K562 (cell line): ENCODE measurements at regions not wholly inside any gene's neighbourhood (a gene's known extent, or its start where the extent isn't known, plus 50 kb on each side); places are given as distances from the start of the nearest gene placed in this dataset.

Experiments
- CBX2 ChIP-seq: fragments of 200-600 bp; sonication (generic); IDR thresholded peaks from one replicate; pipeline ENCODE4 v1.6.1; 2012; ENCODE audit warnings: mild to moderate bottlenecking, low read length, inconsistent platforms; ENCODE audit not compliant: insufficient read depth, poor library complexity, severe bottlenecking
- CHCHD3 ChIP-seq: fragments of 250-450 bp; sonication (Bioruptor Pico); IDR thresholded peaks from 2 replicates; pipeline ENCODE4 v2.1.2; 2022; ENCODE audit warnings: mild to moderate bottlenecking
- CHD1 ChIP-seq: fragments of 200-600 bp; sonication (generic); IDR thresholded peaks from one replicate; pipeline ENCODE4 v1.6.1; 2012; ENCODE audit warnings: mild to moderate bottlenecking, moderate library complexity, low read length, inconsistent platforms
- CXXC5 ChIP-seq: fragments of 250-450 bp; sonication (Bioruptor Pico); IDR thresholded peaks from 2 replicates; pipeline ENCODE4 v1.8.0; 2022; ENCODE audit warnings: inconsistent platforms, mild to moderate bottlenecking, moderate library complexity
- ETV5 ChIP-seq: sonication (generic); formaldehyde crosslinking; IDR thresholded peaks from 2 replicates; pipeline ENCODE4 v1.4.0; 2020; ENCODE audit warnings: low read depth, mild to moderate bottlenecking, missing genetic modification reagents
- GATA2 ChIP-seq: sonication (generic); formaldehyde crosslinking; IDR thresholded peaks from 2 replicates; pipeline ENCODE4 v1.4.0; 2020; ENCODE audit warnings: mild to moderate bottlenecking, missing genetic modification reagents
- GTF2F1 ChIP-seq: IDR thresholded peaks from 2 replicates; pipeline ENCODE4 v1.6.1; 2011; ENCODE audit warnings: low read depth, low read length, improper control_type of control experiment
- HDAC3 ChIP-seq: fragments of 450-650 bp; IDR thresholded peaks from 2 replicates; pipeline ENCODE4 v1.6.1; 2018; ENCODE audit warnings: borderline replicate concordance, mild to moderate bottlenecking, moderate library complexity; ENCODE audit not compliant: partially characterized antibody
- KDM4B ChIP-seq, 2 experiments: fragments of 450-650 bp in 1 of 2; sonication (generic) in 1 of 2; IDR thresholded peaks; 2 replicates each; pipeline ENCODE4 v1.6.1; 2016 to 2017; ENCODE audit warnings: borderline replicate concordance in 2 of 2, antibody characterized with exemption in 1 of 2, low read depth in 1 of 2, mild to moderate bottlenecking in 1 of 2
- NELFE ChIP-seq: IDR thresholded peaks from 2 replicates; pipeline ENCODE4 v1.6.1; 2011; ENCODE audit warnings: mild to moderate bottlenecking; ENCODE audit not compliant: insufficient read depth, insufficient read length
- NR2F6 ChIP-seq: fragments of 450-650 bp; formaldehyde crosslinking; IDR thresholded peaks from 2 replicates; pipeline ENCODE4 v1.4.0; 2020; ENCODE audit warnings: mild to moderate bottlenecking
- OTX1 ChIP-seq: fragments of 450-650 bp; formaldehyde crosslinking; IDR thresholded peaks from 2 replicates; pipeline ENCODE4 v1.4.0; 2022; ENCODE audit warnings: mild to moderate bottlenecking
- POLR2A ChIP-seq: fragments of 450-650 bp; conservative IDR thresholded peaks from 2 replicates; pipeline ENCODE4 v1.6.1; 2016
- RBM22 ChIP-seq: fragments of 200-400 bp; formaldehyde crosslinking; IDR thresholded peaks from 2 replicates; pipeline ENCODE4 v1.6.1; 2018; ENCODE audit warnings: low read length, low read depth; ENCODE audit not compliant: poor library complexity, severe bottlenecking
- TCF3 ChIP-seq: sonication (generic); formaldehyde crosslinking; IDR thresholded peaks from 2 replicates; pipeline ENCODE4 v1.4.0; 2020; ENCODE audit warnings: mild to moderate bottlenecking, missing genetic modification reagents
- ZC3H11A ChIP-seq: IDR thresholded peaks from 2 replicates; pipeline ENCODE4 v1.6.1; 2012; ENCODE audit warnings: low read depth, low read length, improper control_type of control experiment
- ZNF644 ChIP-seq: fragments of 200-800 bp; sonication (Bioruptor generic); IDR thresholded peaks from 2 replicates; pipeline ENCODE4 v1.6.1; 2016; ENCODE audit warnings: low read depth, missing genetic modification characterization, missing compliant biosample characterization
- ZNF695 ChIP-seq: fragments of 450-650 bp; formaldehyde crosslinking; IDR thresholded peaks from 2 replicates; pipeline ENCODE4 v1.4.0; 2020; ENCODE audit warnings: mild to moderate bottlenecking, moderate library complexity
- TF ChIP-seq, protein P1 (sequence below): fragments of 250-450 bp; sonication (Bioruptor Pico); IDR thresholded peaks from 2 replicates; pipeline ENCODE4 v1.4.0; 2020; ENCODE audit warnings: mild to moderate bottlenecking
- TF ChIP-seq, protein P2 (sequence below): sonication (generic); formaldehyde crosslinking; IDR thresholded peaks from 2 replicates; pipeline ENCODE4 v1.8.0; 2022; ENCODE audit warnings: missing genetic modification reagents, mild to moderate bottlenecking, moderate library complexity, borderline replicate concordance
- TF ChIP-seq, protein P3 (sequence below): fragments of 450-650 bp; conservative IDR thresholded peaks from 2 replicates; pipeline ENCODE4 v1.6.1; 2016; ENCODE audit warnings: missing genetic modification characterization, low read depth, mild to moderate bottlenecking, missing compliant biosample characterization, moderate library complexity
- TF ChIP-seq, protein P4 (sequence below): fragments of 450-650 bp; IDR thresholded peaks from 2 replicates; pipeline ENCODE4 v1.6.1; 2016; ENCODE audit warnings: borderline replicate concordance

DNA sequence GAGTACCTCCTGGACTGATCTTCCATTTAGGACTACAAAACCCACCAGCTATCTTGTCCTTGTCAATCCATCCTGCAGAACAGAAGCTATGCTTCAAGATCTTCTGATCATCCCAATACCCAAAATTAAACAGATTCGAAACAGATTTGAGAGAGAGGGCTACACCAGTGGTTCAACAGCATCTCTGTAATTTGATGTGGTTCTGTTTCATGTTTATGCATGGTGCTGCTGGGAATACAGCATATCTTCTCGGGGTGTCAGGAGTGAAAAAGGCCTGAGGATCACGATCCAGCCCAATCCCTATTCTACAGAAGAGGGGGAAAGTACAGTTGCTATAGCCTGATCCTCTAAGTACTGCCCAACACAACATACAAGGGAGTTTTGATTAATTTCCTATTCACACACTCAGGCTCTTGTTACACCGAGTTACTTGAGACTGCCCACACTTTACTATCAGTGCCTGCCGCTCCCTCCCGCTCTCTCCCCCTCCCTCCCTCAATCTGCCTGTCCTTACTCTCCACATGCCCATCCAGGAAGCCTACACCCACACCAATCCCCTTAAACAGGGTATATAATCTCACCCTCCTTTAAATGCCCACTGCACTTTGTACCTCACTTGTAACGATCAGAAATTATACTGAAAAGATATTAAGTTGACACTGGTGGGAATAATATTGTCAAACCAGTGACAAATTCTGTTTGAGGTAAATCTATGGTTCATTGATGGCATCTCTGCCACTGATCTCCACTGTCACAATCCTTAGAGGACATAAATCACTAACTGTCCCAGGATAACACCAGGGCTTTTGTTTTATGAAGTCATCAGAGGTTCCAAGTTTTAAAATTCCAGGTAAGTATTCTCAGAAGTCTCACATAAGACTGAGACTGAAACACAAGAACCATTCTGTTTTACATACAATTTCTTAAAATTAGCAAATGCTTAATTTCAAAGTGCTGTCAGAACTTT, 89.3 kb upstream of the PLEKHM1 start (continued):
- TF ChIP-seq TCF3 (CRISPR knock-in tag) (no peak), NR2F6 (CRISPR knock-in tag) (no peak), KDM4B (IDR thresholded peaks at IDR 0.05; ENCODE audit: borderline replicate concordance in 2 of 2, low read depth in 1 of 2) (no peak), NELFE (no peak), ZNF695 (CRISPR knock-in tag) (no peak), RBM22 (no peak), GATA2 (CRISPR knock-in tag) (no peak), ETV5 (CRISPR knock-in tag) (no peak), HDAC3 (no peak), CXXC5 (CRISPR knock-in tag) (peak; percentile 30), ZNF644 (tag) (no peak), CHD1 (no peak), OTX1 (peak; percentile 40; the same call in 1 of the 2 replicates), CHCHD3 (CRISPR knock-in tag) (no peak), POLR2A (no peak), CBX2 (no peak), ZC3H11A (no peak), GTF2F1 (no peak)
- TF ChIP-seq, protein P1, sequence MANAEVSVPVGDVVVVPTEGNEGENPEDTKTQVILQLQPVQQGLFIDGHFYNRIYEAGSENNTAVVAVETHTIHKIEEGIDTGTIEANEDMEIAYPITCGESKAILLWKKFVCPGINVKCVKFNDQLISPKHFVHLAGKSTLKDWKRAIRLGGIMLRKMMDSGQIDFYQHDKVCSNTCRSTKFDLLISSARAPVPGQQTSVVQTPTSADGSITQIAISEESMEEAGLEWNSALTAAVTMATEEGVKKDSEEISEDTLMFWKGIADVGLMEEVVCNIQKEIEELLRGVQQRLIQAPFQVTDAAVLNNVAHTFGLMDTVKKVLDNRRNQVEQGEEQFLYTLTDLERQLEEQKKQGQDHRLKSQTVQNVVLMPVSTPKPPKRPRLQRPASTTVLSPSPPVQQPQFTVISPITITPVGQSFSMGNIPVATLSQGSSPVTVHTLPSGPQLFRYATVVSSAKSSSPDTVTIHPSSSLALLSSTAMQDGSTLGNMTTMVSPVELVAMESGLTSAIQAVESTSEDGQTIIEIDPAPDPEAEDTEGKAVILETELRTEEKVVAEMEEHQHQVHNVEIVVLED = no peak
- TF ChIP-seq, protein P2, sequence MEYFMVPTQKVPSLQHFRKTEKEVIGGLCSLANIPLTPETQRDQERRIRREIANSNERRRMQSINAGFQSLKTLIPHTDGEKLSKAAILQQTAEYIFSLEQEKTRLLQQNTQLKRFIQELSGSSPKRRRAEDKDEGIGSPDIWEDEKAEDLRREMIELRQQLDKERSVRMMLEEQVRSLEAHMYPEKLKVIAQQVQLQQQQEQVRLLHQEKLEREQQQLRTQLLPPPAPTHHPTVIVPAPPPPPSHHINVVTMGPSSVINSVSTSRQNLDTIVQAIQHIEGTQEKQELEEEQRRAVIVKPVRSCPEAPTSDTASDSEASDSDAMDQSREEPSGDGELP = no peak
- TF ChIP-seq, protein P3, sequence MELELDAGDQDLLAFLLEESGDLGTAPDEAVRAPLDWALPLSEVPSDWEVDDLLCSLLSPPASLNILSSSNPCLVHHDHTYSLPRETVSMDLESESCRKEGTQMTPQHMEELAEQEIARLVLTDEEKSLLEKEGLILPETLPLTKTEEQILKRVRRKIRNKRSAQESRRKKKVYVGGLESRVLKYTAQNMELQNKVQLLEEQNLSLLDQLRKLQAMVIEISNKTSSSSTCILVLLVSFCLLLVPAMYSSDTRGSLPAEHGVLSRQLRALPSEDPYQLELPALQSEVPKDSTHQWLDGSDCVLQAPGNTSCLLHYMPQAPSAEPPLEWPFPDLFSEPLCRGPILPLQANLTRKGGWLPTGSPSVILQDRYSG (tag) = no peak
- TF ChIP-seq, protein P4, sequence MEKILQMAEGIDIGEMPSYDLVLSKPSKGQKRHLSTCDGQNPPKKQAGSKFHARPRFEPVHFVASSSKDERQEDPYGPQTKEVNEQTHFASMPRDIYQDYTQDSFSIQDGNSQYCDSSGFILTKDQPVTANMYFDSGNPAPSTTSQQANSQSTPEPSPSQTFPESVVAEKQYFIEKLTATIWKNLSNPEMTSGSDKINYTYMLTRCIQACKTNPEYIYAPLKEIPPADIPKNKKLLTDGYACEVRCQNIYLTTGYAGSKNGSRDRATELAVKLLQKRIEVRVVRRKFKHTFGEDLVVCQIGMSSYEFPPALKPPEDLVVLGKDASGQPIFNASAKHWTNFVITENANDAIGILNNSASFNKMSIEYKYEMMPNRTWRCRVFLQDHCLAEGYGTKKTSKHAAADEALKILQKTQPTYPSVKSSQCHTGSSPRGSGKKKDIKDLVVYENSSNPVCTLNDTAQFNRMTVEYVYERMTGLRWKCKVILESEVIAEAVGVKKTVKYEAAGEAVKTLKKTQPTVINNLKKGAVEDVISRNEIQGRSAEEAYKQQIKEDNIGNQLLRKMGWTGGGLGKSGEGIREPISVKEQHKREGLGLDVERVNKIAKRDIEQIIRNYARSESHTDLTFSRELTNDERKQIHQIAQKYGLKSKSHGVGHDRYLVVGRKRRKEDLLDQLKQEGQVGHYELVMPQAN = no peak
